ENCODE measurements at regions not wholly inside any gene's neighbourhood (a gene's known extent, or its start where the extent isn't known, plus 50 kb on each side); places are given as distances from the start of the nearest gene placed in this dataset.

- no peak for TF ChIP-seq POLR2A (IDR thresholded peaks at IDR 0.05)
- no peak for TF ChIP-seq CTCF (IDR thresholded peaks at IDR 0.05)
- no peak for TF ChIP-seq POLR2AphosphoS5 (IDR thresholded peaks at IDR 0.05)
- no peak for TF ChIP-seq EP300 (IDR thresholded peaks at IDR 0.05)
These were observed 386.5 kb upstream of the ID4 start for GRCh38 chr6:19450651-19451050.
